ENCODE measurements at regions not wholly inside any gene's neighbourhood (a gene's known extent, or its start where the extent isn't known, plus 50 kb on each side); places are given as distances from the start of the nearest gene placed in this dataset. TPM values are rescaled to one million over a fixed set of nuclear protein-coding genes. Genes with fewer than 3 reads are reported as not detected.

GRCh38 chr1:242586360-242586680 lies 61.8 kb upstream of the PLD5 start:
- no peak overlapping the region for H4K5ac ChIP-seq (ENCODE audit: low read length)
- H3K4ac ChIP-seq (ENCODE audit: low read depth, low read length): no peak overlapping the region
- no peaks in the 10 kb centered on the region for H3K36me3 ChIP-seq (ENCODE audit: control insufficient read depth, insufficient read depth, low read length)
- WGBS (ENCODE audit: extremely low coverage, insufficient coverage, low lambda C conversion rate): no CpG with 5 or more reads among the region's 1 CpG
- H3K79me1 ChIP-seq (ENCODE audit: low read length): no peaks in the 10 kb centered on the region
- no peak overlapping the region for H2BK15ac ChIP-seq (replicated peaks; ENCODE audit: low read depth)
- no peak overlapping the region for H3K56ac ChIP-seq (ENCODE audit: low read length)
- H3K9ac ChIP-seq (ENCODE audit: low read length): no peak overlapping the region
- H3K18ac ChIP-seq (ENCODE audit: low read length): no peak overlapping the region
- H3K4me3 ChIP-seq (ENCODE audit: low read length): no peak overlapping the region
- H3K79me2 ChIP-seq (ENCODE audit: control insufficient read depth, insufficient read depth, low read length): no peaks in the 10 kb centered on the region
- H2BK5ac ChIP-seq (ENCODE audit: low read length): no peak overlapping the region
- H4K8ac ChIP-seq (ENCODE audit: low read depth, low read length): no peak overlapping the region
- H2BK120ac ChIP-seq (ENCODE audit: low read depth, low read length): no peak overlapping the region
- H3K23ac ChIP-seq (ENCODE audit: low read length): no peak overlapping the region
- H3K4me2 ChIP-seq (ENCODE audit: low read length): no peak overlapping the region
- no peaks in the 10 kb centered on the region for H3K4me1 ChIP-seq (ENCODE audit: control insufficient read depth, low read depth, low read length)
- no peak for DNase-seq
- H3K27me3 ChIP-seq (ENCODE audit: insufficient read depth, low read length, poor library complexity): no peaks in the 10 kb centered on the region
- H3K27ac ChIP-seq (ENCODE audit: low read depth, low read length): no peak overlapping the region
- H2AK5ac ChIP-seq (ENCODE audit: low read length): no peak overlapping the region

- H4K5ac ChIP-seq (ENCODE audit: low read length): no peak overlapping the region
- no peaks in the 10 kb centered on the region for H3K79me1 ChIP-seq (ENCODE audit: low read length)
- H4K8ac ChIP-seq (ENCODE audit: low read depth, low read length): no peak overlapping the region
- H2BK15ac ChIP-seq (replicated peaks; ENCODE audit: low read depth): no peak overlapping the region
- H3K27ac ChIP-seq (ENCODE audit: low read depth, low read length): no peak overlapping the region
- no peak for DNase-seq
- no peaks in the 10 kb centered on the region for H3K27me3 ChIP-seq (ENCODE audit: insufficient read depth, low read length, poor library complexity)
- no CpG with 5 or more reads among the region's 10 CpGs for WGBS (ENCODE audit: extremely low coverage, insufficient coverage, low lambda C conversion rate)
- H2AK5ac ChIP-seq (ENCODE audit: low read length): no peak overlapping the region
- H3K4me2 ChIP-seq (ENCODE audit: low read length): no peak overlapping the region
- H2BK120ac ChIP-seq (ENCODE audit: low read depth, low read length): no peak overlapping the region
- H3K18ac ChIP-seq (ENCODE audit: low read length): no peak overlapping the region
- H3K23ac ChIP-seq (ENCODE audit: low read length): no peak overlapping the region
- H3K9ac ChIP-seq (ENCODE audit: low read length): no peak overlapping the region
- no peaks in the 10 kb centered on the region for H3K4me1 ChIP-seq (ENCODE audit: control insufficient read depth, low read depth, low read length)
- H3K36me3 ChIP-seq (ENCODE audit: control insufficient read depth, insufficient read depth, low read length): no peaks in the 10 kb centered on the region
- H3K56ac ChIP-seq (ENCODE audit: low read length): no peak overlapping the region
- no peak overlapping the region for H2BK5ac ChIP-seq (ENCODE audit: low read length)
- H3K4ac ChIP-seq (ENCODE audit: low read depth, low read length): no peak overlapping the region
- H3K4me3 ChIP-seq (ENCODE audit: low read length): no peak overlapping the region
- no peaks in the 10 kb centered on the region for H3K79me2 ChIP-seq (ENCODE audit: control insufficient read depth, insufficient read depth, low read length)
These were observed 61.3 kb upstream of the PLD5 start for GRCh38 chr1:242585616-242586359.

GRCh38 chr1:242582669-242583068 lies 58.2 kb upstream of the PLD5 start:
- Histone ChIP-seq H2BK120ac (ENCODE audit: low read depth, low read length) (no peak overlapping the region), H3K27ac (ENCODE audit: low read depth, low read length) (no peak overlapping the region), H3K9ac (ENCODE audit: low read length) (no peak overlapping the region), H3K27me3 (ENCODE audit: insufficient read depth, low read length, poor library complexity) (no peaks in the 10 kb centered on the region), H4K5ac (ENCODE audit: low read length) (no peak overlapping the region), H2AK5ac (ENCODE audit: low read length) (no peak overlapping the region), H3K79me2 (ENCODE audit: control insufficient read depth, insufficient read depth, low read length) (no peaks in the 10 kb centered on the region), H3K23ac (ENCODE audit: low read length) (no peak overlapping the region), H3K4ac (ENCODE audit: low read depth, low read length) (no peak overlapping the region), H3K4me1 (ENCODE audit: control insufficient read depth, low read depth, low read length) (no peaks in the 10 kb centered on the region), H3K36me3 (ENCODE audit: control insufficient read depth, insufficient read depth, low read length) (no peaks in the 10 kb centered on the region), H3K4me3 (ENCODE audit: low read length) (no peak overlapping the region), H3K79me1 (ENCODE audit: low read length) (no peaks in the 10 kb centered on the region), H4K8ac (ENCODE audit: low read depth, low read length) (no peak overlapping the region), H2BK15ac (replicated peaks; ENCODE audit: low read depth) (no peak overlapping the region), H3K4me2 (ENCODE audit: low read length) (no peak overlapping the region), H3K18ac (ENCODE audit: low read length) (no peak overlapping the region), H3K56ac (ENCODE audit: low read length) (no peak overlapping the region), H2BK5ac (ENCODE audit: low read length) (no peak overlapping the region)
- WGBS (ENCODE audit: extremely low coverage, insufficient coverage, low lambda C conversion rate): no CpG with 5 or more reads among the region's 1 CpG
- no peak for DNase-seq

GRCh38 chr1:242579528-242580235 lies 55.2 kb upstream of the PLD5 start:
- WGBS (ENCODE audit: extremely low coverage, insufficient coverage, low lambda C conversion rate): no CpG with 5 or more reads among the region's 2 CpGs
- no peak for DNase-seq
- Histone ChIP-seq H3K4me3 (ENCODE audit: low read length) (no peak overlapping the region), H3K18ac (ENCODE audit: low read length) (no peak overlapping the region), H3K23ac (ENCODE audit: low read length) (no peak overlapping the region), H2BK15ac (replicated peaks; ENCODE audit: low read depth) (no peak overlapping the region), H3K36me3 (ENCODE audit: control insufficient read depth, insufficient read depth, low read length) (no peaks in the 10 kb centered on the region), H2AK5ac (ENCODE audit: low read length) (no peak overlapping the region), H3K4me2 (ENCODE audit: low read length) (no peak overlapping the region), H3K4me1 (ENCODE audit: control insufficient read depth, low read depth, low read length) (no peaks in the 10 kb centered on the region), H3K27me3 (ENCODE audit: insufficient read depth, low read length, poor library complexity) (no peaks in the 10 kb centered on the region), H3K56ac (ENCODE audit: low read length) (no peak overlapping the region), H3K4ac (ENCODE audit: low read depth, low read length) (no peak overlapping the region), H3K79me2 (ENCODE audit: control insufficient read depth, insufficient read depth, low read length) (no peaks in the 10 kb centered on the region), H4K5ac (ENCODE audit: low read length) (no peak overlapping the region), H3K79me1 (ENCODE audit: low read length) (no peaks in the 10 kb centered on the region), H2BK5ac (ENCODE audit: low read length) (no peak overlapping the region), H3K9ac (ENCODE audit: low read length) (no peak overlapping the region), H3K27ac (ENCODE audit: low read depth, low read length) (no peak overlapping the region), H4K8ac (ENCODE audit: low read depth, low read length) (no peak overlapping the region), H2BK120ac (ENCODE audit: low read depth, low read length) (no peak overlapping the region)

Small RNAs in the stretch of these regions (small RNA-seq; reads per million reads assigned to genes)
- gene AL603825.1 (ENCODE audit: insufficient read depth): not detected

Data from mesendoderm (in vitro differentiated cells).